ENCODE measurements at regions not wholly inside any gene's neighbourhood (a gene's known extent, or its start where the extent isn't known, plus 50 kb on each side); places are given as distances from the start of the nearest gene placed in this dataset.

DNA sequence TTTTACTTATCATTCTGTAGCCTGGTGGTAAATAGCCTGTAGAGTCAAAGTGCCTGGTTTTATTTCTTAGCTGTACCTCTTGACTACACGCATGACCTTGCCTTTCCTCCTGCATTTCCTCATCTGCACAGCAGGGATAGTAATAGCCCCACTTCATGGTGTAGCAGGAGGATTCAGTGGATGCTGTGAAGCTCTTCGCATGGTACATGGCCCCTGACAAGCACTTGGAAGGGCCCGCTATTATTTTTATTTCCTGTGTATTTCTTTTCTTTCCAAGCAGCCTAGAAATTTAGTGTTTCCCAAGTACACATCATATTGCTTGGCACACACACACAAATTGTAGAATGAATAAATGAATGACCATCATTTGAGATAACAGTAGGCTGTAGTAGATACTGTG is 547.2 kb downstream of the CDH26 start:
- Histone ChIP-seq H3K4me1 (peaks cover 27% of the 10 kb centered on the region), H3K27ac (no peak overlapping the region), H3K27me3 (no peaks in the 10 kb centered on the region), H3K4me3 (no peak overlapping the region), H3K79me2 (ENCODE audit: low read depth) (no peaks in the 10 kb centered on the region), H3K9me3 (ENCODE audit: low read depth) (no peaks in the 10 kb centered on the region), H2AFZ (replicated peaks) (no peak overlapping the region), H3K4me2 (no peak overlapping the region), H3K9ac (no peak overlapping the region), H3K36me3 (no peaks in the 10 kb centered on the region), H3F3A (ENCODE audit: low read depth) (peaks cover 16% of the 10 kb centered on the region), H4K20me1 (ENCODE audit: low read depth) (no peaks in the 10 kb centered on the region)
- Mint-ChIP-seq H3K4me1 (peaks cover 45% of the 10 kb centered on the region), H3K27me3 (ENCODE audit: insufficient read depth, low read depth) (peaks cover 10% of the 10 kb centered on the region), H3K4me3 (no peak overlapping the region), H3K27ac (no peak overlapping the region), H3K9me3 (no peaks in the 10 kb centered on the region), H3K36me3 (no peaks in the 10 kb centered on the region)
- TF ChIP-seq, protein P1, sequence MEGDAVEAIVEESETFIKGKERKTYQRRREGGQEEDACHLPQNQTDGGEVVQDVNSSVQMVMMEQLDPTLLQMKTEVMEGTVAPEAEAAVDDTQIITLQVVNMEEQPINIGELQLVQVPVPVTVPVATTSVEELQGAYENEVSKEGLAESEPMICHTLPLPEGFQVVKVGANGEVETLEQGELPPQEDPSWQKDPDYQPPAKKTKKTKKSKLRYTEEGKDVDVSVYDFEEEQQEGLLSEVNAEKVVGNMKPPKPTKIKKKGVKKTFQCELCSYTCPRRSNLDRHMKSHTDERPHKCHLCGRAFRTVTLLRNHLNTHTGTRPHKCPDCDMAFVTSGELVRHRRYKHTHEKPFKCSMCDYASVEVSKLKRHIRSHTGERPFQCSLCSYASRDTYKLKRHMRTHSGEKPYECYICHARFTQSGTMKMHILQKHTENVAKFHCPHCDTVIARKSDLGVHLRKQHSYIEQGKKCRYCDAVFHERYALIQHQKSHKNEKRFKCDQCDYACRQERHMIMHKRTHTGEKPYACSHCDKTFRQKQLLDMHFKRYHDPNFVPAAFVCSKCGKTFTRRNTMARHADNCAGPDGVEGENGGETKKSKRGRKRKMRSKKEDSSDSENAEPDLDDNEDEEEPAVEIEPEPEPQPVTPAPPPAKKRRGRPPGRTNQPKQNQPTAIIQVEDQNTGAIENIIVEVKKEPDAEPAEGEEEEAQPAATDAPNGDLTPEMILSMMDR (IDR thresholded peaks at IDR 0.05), result no peak
- TF ChIP-seq EZH2 (IDR thresholded peaks at IDR 0.05) (no peak), EZH2phosphoT487 (IDR thresholded peaks at IDR 0.05) (no peak)
- DNase-seq (ENCODE audit: low spot score), result no peak

- no peaks in the 10 kb centered on the region for H3K9me3 ChIP-seq (ENCODE audit: low read depth)
- no peaks in the 10 kb centered on the region for H3K36me3 ChIP-seq
- H2AFZ ChIP-seq (replicated peaks), result no peak overlapping the region
- no peaks in the 10 kb centered on the region for H3K9me3 Mint-ChIP-seq
- H3K79me2 ChIP-seq (ENCODE audit: low read depth), result no peaks in the 10 kb centered on the region
- no peak overlapping the region for H3K4me3 ChIP-seq
- H3K4me1 ChIP-seq, result peaks cover 32% of the 10 kb centered on the region
- H3F3A ChIP-seq (ENCODE audit: low read depth), result peaks cover 18% of the 10 kb centered on the region
- no peak overlapping the region for H3K9ac ChIP-seq
- no peak for DNase-seq (ENCODE audit: low spot score)
- H3K36me3 Mint-ChIP-seq, result no peaks in the 10 kb centered on the region
- H3K4me1 Mint-ChIP-seq, result peaks cover 48% of the 10 kb centered on the region
- H3K27ac Mint-ChIP-seq, result no peak overlapping the region
- H3K27me3 Mint-ChIP-seq (ENCODE audit: insufficient read depth, low read depth), result peaks cover 13% of the 10 kb centered on the region
- H3K4me3 Mint-ChIP-seq, result no peak overlapping the region
- H4K20me1 ChIP-seq (ENCODE audit: low read depth), result no peaks in the 10 kb centered on the region
- H3K27me3 ChIP-seq, result no peaks in the 10 kb centered on the region
- no peak overlapping the region for H3K4me2 ChIP-seq
- H3K27ac ChIP-seq, result no peak overlapping the region
- TF ChIP-seq, protein P1 (IDR thresholded peaks at IDR 0.05), result no peak
- TF ChIP-seq EZH2phosphoT487 (IDR thresholded peaks at IDR 0.05), result no peak
- TF ChIP-seq EZH2 (IDR thresholded peaks at IDR 0.05), result no peak
These were observed 547.8 kb downstream of the CDH26 start for GRCh38 chr20:60506061-60506460.

GRCh38 chr20:60507087-60507694 is 549.0 kb downstream of the CDH26 start:
- no peak overlapping the region for H3K9ac ChIP-seq
- no peaks in the 10 kb centered on the region for H3K36me3 ChIP-seq
- no peak overlapping the region for H3K4me3 ChIP-seq
- H4K20me1 ChIP-seq (ENCODE audit: low read depth), result no peaks in the 10 kb centered on the region
- Mint-ChIP-seq H3K27me3 (ENCODE audit: insufficient read depth, low read depth) (peaks cover 13% of the 10 kb centered on the region), H3K4me1 (peaks cover 57% of the 10 kb centered on the region), H3K9me3 (no peaks in the 10 kb centered on the region), H3K27ac (no peak overlapping the region), H3K36me3 (no peaks in the 10 kb centered on the region), H3K4me3 (no peak overlapping the region)
- no peak for TF ChIP-seq EZH2phosphoT487 (IDR thresholded peaks at IDR 0.05)
- no peak for TF ChIP-seq EZH2 (IDR thresholded peaks at IDR 0.05)
- TF ChIP-seq, protein P1 (IDR thresholded peaks at IDR 0.05), result no peak
- H2AFZ ChIP-seq (replicated peaks), result no peak overlapping the region
- H3F3A ChIP-seq (ENCODE audit: low read depth), result peaks cover 18% of the 10 kb centered on the region
- DNase-seq (ENCODE audit: low spot score), result no peak
- no peak overlapping the region for H3K27ac ChIP-seq
- no peaks in the 10 kb centered on the region for H3K79me2 ChIP-seq (ENCODE audit: low read depth)
- no peak overlapping the region for H3K4me2 ChIP-seq
- no peaks in the 10 kb centered on the region for H3K9me3 ChIP-seq (ENCODE audit: low read depth)
- peaks cover 31% of the 10 kb centered on the region for H3K4me1 ChIP-seq
- H3K27me3 ChIP-seq, result no peaks in the 10 kb centered on the region
